ENCODE measurements at regions not wholly inside any gene's neighbourhood (a gene's known extent, or its start where the extent isn't known, plus 50 kb on each side); places are given as distances from the start of the nearest gene placed in this dataset.

DNA sequence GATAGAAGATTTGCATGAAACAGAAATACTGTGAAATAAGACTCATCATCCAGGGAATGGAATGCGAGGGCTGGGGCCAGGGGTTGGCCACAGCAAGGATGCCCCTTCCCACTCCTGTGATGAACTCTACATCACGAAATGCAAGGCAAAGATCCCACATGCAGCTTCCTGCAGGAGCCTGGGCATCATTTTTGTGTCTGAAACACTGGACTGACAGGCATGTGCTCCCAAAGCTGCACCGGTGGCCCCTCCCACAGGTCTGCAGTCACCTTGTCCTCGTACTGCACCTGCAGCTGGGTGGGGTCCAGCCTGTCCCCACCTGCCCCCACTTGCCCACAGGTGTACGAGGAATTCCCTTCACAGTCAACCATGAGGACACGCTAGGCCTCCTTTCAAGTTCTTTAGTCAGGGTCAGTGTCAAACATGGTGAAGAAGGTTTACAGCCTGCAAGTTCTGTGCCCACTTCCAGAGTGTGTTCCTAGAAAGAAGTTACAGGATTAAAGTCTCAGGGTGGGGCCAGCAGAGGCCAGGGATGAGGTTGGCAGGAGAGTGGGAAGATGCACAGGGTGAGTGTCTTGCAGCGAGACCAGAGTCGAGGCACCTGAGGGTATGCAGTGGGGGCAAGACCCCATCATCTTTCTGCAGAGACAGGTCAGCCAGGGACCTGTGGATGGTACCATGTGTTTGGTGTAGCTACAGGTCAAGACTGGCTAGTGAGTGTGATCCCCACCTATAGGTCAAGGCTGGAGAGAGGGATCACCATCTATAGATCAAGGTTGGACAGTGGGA is 155.0 kb upstream of the IRX2 start:
- no peak overlapping the region for H3K4me3 ChIP-seq
- no peaks in the 10 kb centered on the region for H3K27me3 ChIP-seq
- no peaks in the 10 kb centered on the region for H3K9me3 ChIP-seq
- no peak overlapping the region for H3K27ac ChIP-seq
- peaks cover 6% of the 10 kb centered on the region for H3K4me1 ChIP-seq
- no peak overlapping the region for H3K4me2 ChIP-seq
- H4K20me1 ChIP-seq = no peaks in the 10 kb centered on the region
- TF ChIP-seq Cebpa-rat (IDR thresholded peaks at IDR 0.05) = no peak
- no peaks in the 10 kb centered on the region for H3K36me3 ChIP-seq
- no peak overlapping the region for H3K9ac ChIP-seq

DNA sequence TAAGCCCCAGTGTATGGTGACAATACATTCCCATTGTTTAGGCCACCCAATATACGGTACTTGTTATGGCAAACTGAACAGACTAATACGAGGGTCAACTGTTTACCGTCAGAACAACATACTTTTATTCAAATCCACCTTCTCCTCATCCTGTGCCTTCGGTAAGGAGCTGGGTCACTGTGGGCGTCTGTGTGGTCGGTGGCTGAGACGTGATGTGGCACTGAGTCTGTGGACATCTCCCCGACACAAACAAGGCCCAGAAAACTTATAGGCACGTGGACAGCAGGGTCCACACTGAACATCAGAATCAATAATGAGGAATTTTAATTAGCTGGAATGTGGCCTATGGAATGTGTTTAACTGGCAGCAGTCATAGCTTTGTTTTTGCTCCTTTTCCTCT is 154.3 kb upstream of the IRX2 start:
- Histone ChIP-seq H3K27ac (no peak overlapping the region), H3K9me3 (no peaks in the 10 kb centered on the region), H3K4me3 (no peak overlapping the region), H3K4me2 (no peak overlapping the region), H3K9ac (no peak overlapping the region), H3K36me3 (no peaks in the 10 kb centered on the region), H3K4me1 (peaks cover 14% of the 10 kb centered on the region), H3K27me3 (no peaks in the 10 kb centered on the region), H4K20me1 (no peaks in the 10 kb centered on the region)
- no peak for TF ChIP-seq Cebpa-rat (IDR thresholded peaks at IDR 0.05)

GRCh38 chr5:2904956-2905355 is 153.5 kb upstream of the IRX2 start:
- Histone ChIP-seq H3K9me3 (no peaks in the 10 kb centered on the region), H3K27me3 (no peaks in the 10 kb centered on the region), H3K27ac (no peak overlapping the region), H4K20me1 (no peaks in the 10 kb centered on the region), H3K36me3 (no peaks in the 10 kb centered on the region), H3K4me2 (no peak overlapping the region), H3K4me1 (peaks cover 17% of the 10 kb centered on the region), H3K4me3 (no peak overlapping the region), H3K9ac (no peak overlapping the region)
- no peak for TF ChIP-seq Cebpa-rat (IDR thresholded peaks at IDR 0.05)

- no peak overlapping the region for H3K4me3 ChIP-seq
- H3K4me1 ChIP-seq = peaks cover 17% of the 10 kb centered on the region
- H3K9ac ChIP-seq = no peak overlapping the region
- TF ChIP-seq Cebpa-rat (IDR thresholded peaks at IDR 0.05) = no peak
- H3K36me3 ChIP-seq = no peaks in the 10 kb centered on the region
- H3K4me2 ChIP-seq = no peak overlapping the region
- no peak overlapping the region for H3K27ac ChIP-seq
- H3K9me3 ChIP-seq = no peaks in the 10 kb centered on the region
- no peaks in the 10 kb centered on the region for H3K27me3 ChIP-seq
- no peaks in the 10 kb centered on the region for H4K20me1 ChIP-seq
These were observed 152.9 kb upstream of the IRX2 start for GRCh38 chr5:2904399-2904798.

DNA sequence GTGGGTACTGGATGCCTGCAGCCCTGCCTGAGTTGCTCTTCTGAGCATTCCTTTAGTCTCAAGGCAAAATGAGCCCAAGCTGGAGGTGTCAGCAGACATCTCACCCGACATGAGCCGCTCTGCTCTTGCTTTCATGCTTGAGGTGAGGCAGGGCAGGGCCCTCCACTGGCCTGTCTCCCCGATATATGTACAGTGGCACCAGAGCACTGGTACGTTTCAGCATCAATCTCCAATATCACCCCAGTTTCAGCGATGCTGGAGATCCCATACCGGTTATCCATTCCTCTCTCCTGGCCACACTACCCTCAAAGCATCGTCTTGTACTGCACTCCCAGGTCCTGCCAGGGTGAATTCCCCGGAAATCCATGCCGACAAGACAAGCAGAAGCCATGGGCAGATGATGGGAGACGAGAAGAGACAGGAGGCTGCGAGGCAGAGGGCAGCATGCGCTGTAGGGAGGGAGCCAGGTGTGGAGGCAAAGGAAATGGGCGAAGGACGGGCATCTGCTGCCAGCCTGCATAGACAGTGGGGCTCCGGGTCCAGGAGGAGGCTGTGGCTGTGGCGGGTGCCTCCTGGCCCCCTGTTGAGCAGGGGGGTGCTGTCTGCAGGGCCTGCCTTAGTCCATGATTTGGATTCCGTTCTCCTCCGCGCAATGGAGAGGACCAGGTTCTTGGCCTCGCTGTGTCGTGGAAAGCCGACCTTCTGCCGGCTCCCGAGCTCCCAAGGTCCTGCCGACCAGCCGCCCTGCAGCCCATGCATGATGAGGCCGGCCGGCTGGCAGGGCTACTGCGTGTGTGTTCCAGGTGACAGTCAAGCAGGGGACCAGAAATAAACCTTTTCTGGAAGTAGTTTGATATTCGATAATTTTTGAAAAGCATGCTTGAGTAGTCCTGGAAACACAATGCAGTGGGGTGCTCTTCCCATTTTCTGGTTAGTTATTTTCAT is 152.2 kb upstream of the IRX2 start:
- Histone ChIP-seq H3K9me3 (no peaks in the 10 kb centered on the region), H3K4me1 (peaks cover 17% of the 10 kb centered on the region)
- TF ChIP-seq Cebpa-rat (IDR thresholded peaks at IDR 0.05) = no peak

GRCh38 chr5:2902742-2903297 is 151.3 kb upstream of the IRX2 start:
- Histone ChIP-seq H4K20me1 (no peaks in the 10 kb centered on the region), H3K27me3 (no peaks in the 10 kb centered on the region), H3K27ac (no peak overlapping the region), H3K4me1 (peaks cover 17% of the 10 kb centered on the region), H3K9ac (no peak overlapping the region), H3K9me3 (no peaks in the 10 kb centered on the region), H3K4me2 (no peak overlapping the region), H3K4me3 (no peak overlapping the region), H3K36me3 (no peaks in the 10 kb centered on the region)
- TF ChIP-seq Cebpa-rat (IDR thresholded peaks at IDR 0.05) = no peak

More for the DNA sequence above, 152.2 kb upstream of the IRX2 start:
- no peak overlapping the region for H3K27ac ChIP-seq
- H3K27me3 ChIP-seq = no peaks in the 10 kb centered on the region
- no peaks in the 10 kb centered on the region for H3K36me3 ChIP-seq
- H3K4me3 ChIP-seq = no peak overlapping the region
- H3K9ac ChIP-seq = no peak overlapping the region
- H4K20me1 ChIP-seq = no peaks in the 10 kb centered on the region
- H3K4me2 ChIP-seq = no peak overlapping the region

GRCh38 chr5:2902186-2902585 is 150.7 kb upstream of the IRX2 start:
- Histone ChIP-seq H3K4me2 (0 out of 2 replicates have a peak overlapping the region, but pooled peaks have one; percentile 7), H3K9ac (no peak overlapping the region), H4K20me1 (no peaks in the 10 kb centered on the region), H3K27me3 (no peaks in the 10 kb centered on the region), H3K4me1 (peaks cover 17% of the 10 kb centered on the region), H3K27ac (no peak overlapping the region), H3K9me3 (no peaks in the 10 kb centered on the region), H3K36me3 (no peaks in the 10 kb centered on the region), H3K4me3 (no peak overlapping the region)
- no peak for TF ChIP-seq Cebpa-rat (IDR thresholded peaks at IDR 0.05)

GRCh38 chr5:2901511-2901910 is 150.0 kb upstream of the IRX2 start:
- Histone ChIP-seq H3K4me2 (0 out of 2 replicates have a peak overlapping the region, but pooled peaks have one; percentile 7), H3K9me3 (no peaks in the 10 kb centered on the region), H3K4me3 (no peak overlapping the region), H3K9ac (no peak overlapping the region), H3K4me1 (peaks cover 17% of the 10 kb centered on the region), H3K27ac (no peak overlapping the region), H3K36me3 (no peaks in the 10 kb centered on the region), H4K20me1 (no peaks in the 10 kb centered on the region), H3K27me3 (no peaks in the 10 kb centered on the region)
- TF ChIP-seq Cebpa-rat (IDR thresholded peaks at IDR 0.05) = no peak

DNA sequence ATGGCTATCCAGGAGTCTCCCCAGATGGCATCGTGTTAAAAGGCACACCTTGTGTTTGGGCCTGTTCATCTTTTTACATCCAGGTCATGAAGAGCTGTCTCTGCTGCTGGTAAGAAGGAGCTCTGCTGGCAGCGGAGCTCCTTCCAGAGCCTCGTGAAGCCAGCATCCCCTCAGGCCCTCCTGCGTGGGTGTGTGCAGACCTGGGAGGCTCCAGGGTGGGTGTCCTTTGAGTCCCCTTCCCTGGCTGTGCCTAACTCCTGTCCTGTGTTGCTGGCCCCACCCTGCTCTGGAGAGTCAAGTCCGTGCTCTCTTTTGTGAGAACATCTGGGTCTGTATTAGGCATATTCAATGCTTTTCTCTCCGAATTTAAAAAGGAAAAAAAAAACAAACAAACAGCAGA is 149.6 kb upstream of the IRX2 start:
- Histone ChIP-seq H3K27ac (no peak overlapping the region), H3K36me3 (no peaks in the 10 kb centered on the region), H3K4me3 (no peak overlapping the region), H3K27me3 (no peaks in the 10 kb centered on the region), H3K9ac (no peak overlapping the region), H3K9me3 (no peaks in the 10 kb centered on the region), H4K20me1 (no peaks in the 10 kb centered on the region), H3K4me2 (0 out of 2 replicates have a peak overlapping the region, but pooled peaks have one; percentile 7), H3K4me1 (peaks cover 17% of the 10 kb centered on the region)
- no peak for TF ChIP-seq Cebpa-rat (IDR thresholded peaks at IDR 0.05)

All from BLaER1 (cell line).